Right lobe of liver (tissue), 4 donors: ENCODE measurements at regions not wholly inside any gene's neighbourhood (a gene's known extent, or its start where the extent isn't known, plus 50 kb on each side); places are given as distances from the start of the nearest gene placed in this dataset.

Source experiments
- CTCF ChIP-seq, 4 donors: fragments of 200-600 bp in 3 of 4; fragments of 450-650 bp in 1 of 4; IDR thresholded peaks; one replicate each; pipeline versions ENCODE4 v1.5.1 to v1.8.0; 2016 to 2022; ENCODE audit warnings: antibody characterized with exemption in 4 of 4, mild to moderate bottlenecking in 2 of 4
- POLR2A ChIP-seq: fragments of 450-650 bp; IDR thresholded peaks from one replicate; pipeline ENCODE4 v1.6.1; 2017; ENCODE audit warnings: antibody characterized with exemption, mild to moderate bottlenecking
- donor health status: DM: no; HTN: no; CAD: no.
- donor health status: DM: no; HTN: no; CAD: no.
- donor health status: DM: no; HTN: yes; CAD: no.

- TF ChIP-seq POLR2A (no peak), CTCF (IDR thresholded peaks at IDR 0.05) (no peak)
Measured at GRCh38 chrX:82041034-82041433, 839.1 kb downstream of the SH3BGRL start.
